ENCODE measurements at regions not wholly inside any gene's neighbourhood (a gene's known extent, or its start where the extent isn't known, plus 50 kb on each side); places are given as distances from the start of the nearest gene placed in this dataset.

DNA sequence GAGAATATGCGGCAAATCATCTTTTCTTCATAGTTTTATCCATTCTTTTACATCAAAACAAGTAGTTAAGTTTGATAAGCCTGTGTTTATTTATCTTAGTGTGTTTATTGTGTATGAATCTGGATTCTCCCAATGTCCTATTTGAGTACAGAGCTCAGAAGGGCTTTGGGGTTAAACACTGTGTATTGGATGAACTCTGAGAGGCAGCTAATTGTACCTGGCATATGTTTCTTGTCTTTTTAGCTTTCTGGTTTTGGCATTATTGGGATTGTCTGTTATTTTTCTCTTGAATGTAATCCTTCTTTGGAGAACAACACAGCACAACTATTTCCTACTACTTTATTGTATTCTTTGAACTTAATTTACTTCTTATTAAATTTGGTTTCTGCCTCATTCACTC lies 906.9 kb downstream of the ADGRL2 start:
- H3K9ac ChIP-seq (ENCODE audit: low read length in 2 of 2) = no peak overlapping the region
- H3K4me3 ChIP-seq (ENCODE audit: low read length in 2 of 2) = no peak overlapping the region
- no peaks in the 10 kb centered on the region for H3K27me3 ChIP-seq (ENCODE audit: control insufficient read depth in 1 of 2, insufficient read depth in 2 of 2, low read length in 2 of 2)
- H3K4me1 ChIP-seq (ENCODE audit: control insufficient read depth, insufficient read depth, low read length) = no peaks in the 10 kb centered on the region
- no peaks in the 10 kb centered on the region for H3K36me3 ChIP-seq (ENCODE audit: control insufficient read depth in 2 of 2, insufficient read depth in 2 of 2, low read length in 2 of 2)
- no peak overlapping the region for H3K27ac ChIP-seq (ENCODE audit: low read length)
- H3K9me3 ChIP-seq (ENCODE audit: control insufficient read depth in 2 of 2, low read length in 2 of 2) = no peaks in the 10 kb centered on the region

DNA sequence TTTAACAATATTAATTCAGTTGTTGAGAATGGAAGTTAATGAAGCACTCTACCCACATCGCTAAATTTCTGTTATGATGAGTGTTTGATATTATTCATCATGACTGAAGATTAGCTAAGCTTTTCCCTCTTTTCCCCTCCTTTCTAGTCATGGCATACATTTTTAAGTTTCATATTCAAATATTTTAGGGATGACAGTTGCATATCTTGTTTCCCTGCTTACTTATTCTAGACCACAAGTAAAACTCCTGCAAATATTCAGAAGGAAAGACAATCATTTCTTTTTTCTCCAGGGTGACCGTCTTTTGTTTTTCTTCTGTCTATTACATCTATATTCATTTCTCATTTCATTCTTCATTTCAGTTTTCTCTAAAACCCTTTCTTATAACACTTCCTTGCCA lies 906.0 kb downstream of the ADGRL2 start:
- Histone ChIP-seq H3K4me3 (ENCODE audit: low read length in 2 of 2) (no peak overlapping the region), H3K9me3 (ENCODE audit: control insufficient read depth in 2 of 2, low read length in 2 of 2) (no peaks in the 10 kb centered on the region), H3K27me3 (ENCODE audit: control insufficient read depth in 1 of 2, insufficient read depth in 2 of 2, low read length in 2 of 2) (no peaks in the 10 kb centered on the region), H3K9ac (ENCODE audit: low read length in 2 of 2) (no peak overlapping the region), H3K4me1 (ENCODE audit: control insufficient read depth, insufficient read depth, low read length) (no peaks in the 10 kb centered on the region), H3K27ac (ENCODE audit: low read length) (no peak overlapping the region), H3K36me3 (ENCODE audit: control insufficient read depth in 2 of 2, insufficient read depth in 2 of 2, low read length in 2 of 2) (no peaks in the 10 kb centered on the region)

DNA sequence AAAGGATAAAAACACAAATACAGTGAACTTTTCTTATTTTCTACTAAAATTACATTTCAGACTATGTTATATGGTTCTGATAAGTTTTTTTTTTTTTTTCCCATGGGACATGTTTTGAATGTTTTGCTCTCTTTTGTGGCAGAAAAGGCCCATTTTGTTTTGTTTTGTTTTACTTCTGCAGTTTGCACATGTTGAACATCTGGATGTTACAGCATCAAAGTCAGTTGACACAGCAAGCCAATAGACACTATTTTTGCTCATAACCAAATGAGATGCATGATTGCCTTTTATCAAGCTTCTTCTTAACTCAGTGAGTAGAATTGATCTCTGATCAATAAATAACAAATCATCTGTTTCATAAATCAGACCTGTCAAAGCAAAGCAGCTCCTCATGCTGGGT lies 904.2 kb downstream of the ADGRL2 start:
- Histone ChIP-seq H3K4me3 (ENCODE audit: low read length in 2 of 2) (no peak overlapping the region), H3K27me3 (ENCODE audit: control insufficient read depth in 1 of 2, insufficient read depth in 2 of 2, low read length in 2 of 2) (no peaks in the 10 kb centered on the region), H3K27ac (ENCODE audit: low read length) (no peak overlapping the region), H3K36me3 (ENCODE audit: control insufficient read depth in 2 of 2, insufficient read depth in 2 of 2, low read length in 2 of 2) (no peaks in the 10 kb centered on the region), H3K9me3 (ENCODE audit: control insufficient read depth in 2 of 2, low read length in 2 of 2) (no peaks in the 10 kb centered on the region), H3K9ac (ENCODE audit: low read length in 2 of 2) (no peak overlapping the region), H3K4me1 (ENCODE audit: control insufficient read depth, insufficient read depth, low read length) (no peaks in the 10 kb centered on the region)

DNA sequence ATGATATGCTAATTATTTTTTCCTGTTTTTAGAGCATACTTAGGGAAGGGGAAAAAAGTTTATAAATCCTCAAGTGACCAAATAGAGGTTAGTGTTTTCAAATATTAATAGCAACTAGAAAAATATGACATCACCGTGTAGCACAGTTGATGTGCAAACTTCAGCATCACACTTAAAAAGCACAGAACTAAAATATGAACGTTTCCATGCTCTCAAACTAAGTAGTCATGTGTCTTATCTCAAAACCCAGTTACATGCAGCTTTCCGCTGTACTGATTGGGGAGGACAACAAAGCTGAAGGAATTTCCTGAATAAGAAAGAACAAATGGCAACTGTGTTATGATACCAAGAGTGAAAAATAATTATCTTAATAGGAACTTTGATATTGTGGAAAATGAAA lies 903.7 kb downstream of the ADGRL2 start:
- no peak overlapping the region for H3K9ac ChIP-seq (ENCODE audit: low read length in 2 of 2)
- H3K36me3 ChIP-seq (ENCODE audit: control insufficient read depth in 2 of 2, insufficient read depth in 2 of 2, low read length in 2 of 2) = no peaks in the 10 kb centered on the region
- H3K4me1 ChIP-seq (ENCODE audit: control insufficient read depth, insufficient read depth, low read length) = no peaks in the 10 kb centered on the region
- H3K4me3 ChIP-seq (ENCODE audit: low read length in 2 of 2) = no peak overlapping the region
- no peak overlapping the region for H3K27ac ChIP-seq (ENCODE audit: low read length)
- no peaks in the 10 kb centered on the region for H3K27me3 ChIP-seq (ENCODE audit: control insufficient read depth in 1 of 2, insufficient read depth in 2 of 2, low read length in 2 of 2)
- H3K9me3 ChIP-seq (ENCODE audit: control insufficient read depth in 2 of 2, low read length in 2 of 2) = no peaks in the 10 kb centered on the region

DNA sequence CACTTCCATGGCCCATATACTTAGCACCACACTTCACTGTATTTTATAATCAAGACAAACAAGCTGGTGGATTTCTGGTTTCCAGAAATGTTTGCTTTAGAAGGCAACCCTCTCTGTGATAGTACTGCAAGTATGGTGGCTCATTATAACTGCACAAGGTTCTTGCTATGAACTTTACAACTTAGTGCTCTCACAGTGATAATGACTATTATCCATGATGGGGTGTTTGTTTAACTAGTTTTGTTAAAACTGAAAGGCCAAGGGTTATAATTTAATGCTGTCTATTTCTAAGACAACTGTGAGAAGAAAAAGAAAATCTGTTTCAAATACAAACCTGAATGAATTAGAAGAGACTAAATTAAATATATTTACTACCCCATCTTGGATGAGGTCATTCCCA lies 903.2 kb downstream of the ADGRL2 start:
- Histone ChIP-seq H3K36me3 (ENCODE audit: control insufficient read depth in 2 of 2, insufficient read depth in 2 of 2, low read length in 2 of 2) (no peaks in the 10 kb centered on the region), H3K9me3 (ENCODE audit: control insufficient read depth in 2 of 2, low read length in 2 of 2) (no peaks in the 10 kb centered on the region), H3K27me3 (ENCODE audit: control insufficient read depth in 1 of 2, insufficient read depth in 2 of 2, low read length in 2 of 2) (no peaks in the 10 kb centered on the region), H3K4me3 (ENCODE audit: low read length in 2 of 2) (no peak overlapping the region), H3K4me1 (ENCODE audit: control insufficient read depth, insufficient read depth, low read length) (no peaks in the 10 kb centered on the region), H3K9ac (ENCODE audit: low read length in 2 of 2) (no peak overlapping the region), H3K27ac (ENCODE audit: low read length) (no peak overlapping the region)

DNA sequence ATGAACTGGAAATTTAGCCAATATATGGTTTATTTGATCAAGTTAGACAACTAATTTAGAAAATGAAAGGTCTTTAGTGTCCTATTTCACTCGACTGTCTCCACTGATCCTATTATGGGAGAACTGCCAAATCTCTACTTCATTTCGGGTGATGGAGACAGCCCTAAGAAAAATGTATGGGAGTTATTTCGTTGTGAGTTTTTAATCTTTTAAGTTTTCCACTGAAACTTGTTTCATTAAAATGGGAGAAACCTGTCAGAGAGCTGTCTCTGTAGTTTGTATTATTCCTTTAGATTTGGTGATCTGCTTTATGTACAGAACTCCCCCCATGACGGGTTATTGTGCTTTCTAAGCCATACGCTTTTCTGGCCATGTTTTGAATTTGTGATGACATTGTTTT lies 899.7 kb downstream of the ADGRL2 start:
- no peaks in the 10 kb centered on the region for H3K9me3 ChIP-seq (ENCODE audit: control insufficient read depth in 2 of 2, low read length in 2 of 2)
- H3K4me3 ChIP-seq (ENCODE audit: low read length in 2 of 2) = no peak overlapping the region
- no peak overlapping the region for H3K9ac ChIP-seq (ENCODE audit: low read length in 2 of 2)
- H3K27me3 ChIP-seq (ENCODE audit: control insufficient read depth in 1 of 2, insufficient read depth in 2 of 2, low read length in 2 of 2) = no peaks in the 10 kb centered on the region
- H3K4me1 ChIP-seq (ENCODE audit: control insufficient read depth, insufficient read depth, low read length) = no peaks in the 10 kb centered on the region
- H3K27ac ChIP-seq (ENCODE audit: low read length) = no peak overlapping the region
- no peaks in the 10 kb centered on the region for H3K36me3 ChIP-seq (ENCODE audit: control insufficient read depth in 2 of 2, insufficient read depth in 2 of 2, low read length in 2 of 2)

DNA sequence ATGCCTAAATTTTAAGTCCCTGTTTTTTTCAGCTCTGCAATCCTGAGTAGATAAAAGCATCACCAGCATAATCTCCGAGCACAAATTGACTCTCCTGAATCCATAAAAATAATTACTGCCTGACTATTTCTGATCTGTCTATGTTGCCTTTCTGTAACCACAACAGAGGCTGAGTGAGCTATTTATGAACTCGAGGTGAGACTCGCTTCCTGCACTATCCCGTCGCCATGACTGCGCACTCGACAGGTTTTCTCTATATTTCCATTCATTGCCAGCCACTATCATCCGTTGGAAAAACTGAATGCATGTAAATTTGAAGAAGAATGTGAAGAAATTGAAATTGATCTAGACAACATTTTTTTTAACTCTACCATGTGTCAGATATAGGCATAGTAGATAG lies 897.2 kb downstream of the ADGRL2 start:
- H3K4me1 ChIP-seq (ENCODE audit: control insufficient read depth, insufficient read depth, low read length) = no peaks in the 10 kb centered on the region
- no peak overlapping the region for H3K9ac ChIP-seq (ENCODE audit: low read length in 2 of 2)
- no peak overlapping the region for H3K4me3 ChIP-seq (ENCODE audit: low read length in 2 of 2)
- H3K9me3 ChIP-seq (ENCODE audit: control insufficient read depth in 2 of 2, low read length in 2 of 2) = no peaks in the 10 kb centered on the region
- H3K36me3 ChIP-seq (ENCODE audit: control insufficient read depth in 2 of 2, insufficient read depth in 2 of 2, low read length in 2 of 2) = no peaks in the 10 kb centered on the region
- no peaks in the 10 kb centered on the region for H3K27me3 ChIP-seq (ENCODE audit: control insufficient read depth in 1 of 2, insufficient read depth in 2 of 2, low read length in 2 of 2)
- H3K27ac ChIP-seq (ENCODE audit: low read length) = no peak overlapping the region

DNA sequence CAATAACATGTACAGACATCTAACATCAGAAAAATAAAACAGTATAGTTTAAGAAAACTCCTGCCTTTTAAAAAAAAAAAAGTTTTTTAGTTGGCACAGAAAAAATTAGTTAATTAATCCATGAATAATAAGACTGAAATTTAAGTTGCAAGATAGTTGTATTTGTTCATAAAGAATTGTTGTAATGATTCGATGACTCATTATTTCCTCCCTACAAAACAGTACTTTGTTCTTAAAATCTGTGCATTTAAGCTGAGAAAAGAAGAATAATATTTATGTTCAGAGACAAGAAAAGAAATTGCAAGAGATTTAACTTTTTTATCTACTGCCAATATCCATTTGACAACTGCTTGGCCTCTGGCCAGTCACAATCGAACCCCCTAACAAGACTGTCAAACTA lies 894.7 kb downstream of the ADGRL2 start:
- Histone ChIP-seq H3K36me3 (ENCODE audit: control insufficient read depth in 2 of 2, insufficient read depth in 2 of 2, low read length in 2 of 2) (no peaks in the 10 kb centered on the region), H3K9me3 (ENCODE audit: control insufficient read depth in 2 of 2, low read length in 2 of 2) (no peaks in the 10 kb centered on the region), H3K9ac (ENCODE audit: low read length in 2 of 2) (no peak overlapping the region), H3K27me3 (ENCODE audit: control insufficient read depth in 1 of 2, insufficient read depth in 2 of 2, low read length in 2 of 2) (no peaks in the 10 kb centered on the region), H3K4me1 (ENCODE audit: control insufficient read depth, insufficient read depth, low read length) (no peaks in the 10 kb centered on the region), H3K27ac (ENCODE audit: low read length) (no peak overlapping the region), H3K4me3 (ENCODE audit: low read length in 2 of 2) (no peak overlapping the region)

DNA sequence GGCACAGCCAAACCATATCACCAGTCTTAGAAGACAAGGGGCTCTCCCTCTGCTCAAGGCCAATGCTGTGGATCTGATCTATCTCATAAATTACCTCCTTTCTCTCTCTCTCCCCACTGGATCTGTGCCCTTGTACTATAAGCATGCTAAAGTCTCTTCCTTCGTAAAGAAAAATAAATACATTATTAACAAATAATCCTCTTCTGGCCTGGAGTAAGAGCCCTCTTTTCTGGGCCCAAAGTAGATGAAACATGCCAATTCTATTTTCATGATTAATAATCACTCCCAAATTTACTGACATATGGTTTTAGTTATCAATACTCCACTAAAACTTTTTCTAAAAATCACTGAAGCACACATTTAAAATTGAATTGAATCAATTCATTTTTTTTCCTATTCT lies 889.7 kb downstream of the ADGRL2 start:
- no peaks in the 10 kb centered on the region for H3K4me1 ChIP-seq (ENCODE audit: control insufficient read depth, insufficient read depth, low read length)
- no peak overlapping the region for H3K4me3 ChIP-seq (ENCODE audit: low read length in 2 of 2)
- peaks cover 0 to 5% of the 10 kb centered on the region in 2 donors for H3K9me3 ChIP-seq (ENCODE audit: control insufficient read depth in 2 of 2, low read length in 2 of 2)
- H3K36me3 ChIP-seq (ENCODE audit: control insufficient read depth in 2 of 2, insufficient read depth in 2 of 2, low read length in 2 of 2) = no peaks in the 10 kb centered on the region
- no peaks in the 10 kb centered on the region for H3K27me3 ChIP-seq (ENCODE audit: control insufficient read depth in 1 of 2, insufficient read depth in 2 of 2, low read length in 2 of 2)
- no peak overlapping the region for H3K27ac ChIP-seq (ENCODE audit: low read length)
- no peak overlapping the region for H3K9ac ChIP-seq (ENCODE audit: low read length in 2 of 2)

DNA sequence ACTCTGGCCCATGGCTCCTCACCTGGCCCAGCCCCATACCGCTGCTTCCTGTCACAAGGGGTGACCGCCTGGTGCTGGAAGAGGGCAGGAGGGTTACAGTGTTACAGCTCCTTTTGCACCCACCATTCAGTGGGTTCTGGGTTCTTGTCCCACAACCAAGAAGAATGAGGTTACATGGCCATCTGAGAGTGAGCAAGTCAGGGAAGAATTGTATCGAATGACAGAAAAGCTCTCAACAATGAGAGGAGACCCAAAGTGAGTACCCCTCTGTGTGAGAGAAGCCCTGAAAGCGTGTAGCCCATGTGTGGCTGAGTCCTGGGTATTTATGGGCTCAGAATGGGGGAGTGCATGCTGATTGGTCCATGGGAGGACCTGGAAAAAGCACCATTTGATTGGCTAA lies 888.5 kb downstream of the ADGRL2 start:
- H3K9me3 ChIP-seq (ENCODE audit: control insufficient read depth in 2 of 2, low read length in 2 of 2) = peaks cover 0 to 5% of the 10 kb centered on the region in 2 donors
- H3K36me3 ChIP-seq (ENCODE audit: control insufficient read depth in 2 of 2, insufficient read depth in 2 of 2, low read length in 2 of 2) = no peaks in the 10 kb centered on the region
- H3K4me1 ChIP-seq (ENCODE audit: control insufficient read depth, insufficient read depth, low read length) = no peaks in the 10 kb centered on the region
- H3K9ac ChIP-seq (ENCODE audit: low read length in 2 of 2) = no peak overlapping the region
- no peaks in the 10 kb centered on the region for H3K27me3 ChIP-seq (ENCODE audit: control insufficient read depth in 1 of 2, insufficient read depth in 2 of 2, low read length in 2 of 2)
- H3K4me3 ChIP-seq (ENCODE audit: low read length in 2 of 2) = no peak overlapping the region
- no peak overlapping the region for H3K27ac ChIP-seq (ENCODE audit: low read length)

DNA sequence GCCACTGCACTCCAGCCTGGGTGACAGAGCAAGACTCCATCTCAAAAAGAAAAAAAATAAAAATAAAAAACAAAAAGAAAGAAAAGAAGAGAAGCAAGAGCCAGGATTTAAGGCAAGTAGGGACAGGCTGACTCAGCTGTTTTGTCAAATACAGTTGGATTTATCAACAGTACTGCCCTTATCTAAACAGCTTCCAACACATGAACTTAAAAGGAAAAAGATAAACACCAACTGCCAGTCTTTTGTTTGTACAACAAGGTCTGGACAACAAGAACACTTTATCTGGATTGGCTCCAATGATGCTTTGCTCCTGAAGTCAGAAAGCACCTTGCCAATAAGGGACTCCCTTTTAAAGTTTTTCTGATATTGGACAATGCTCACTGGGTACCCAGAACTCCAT lies 886.0 kb downstream of the ADGRL2 start:
- Histone ChIP-seq H3K27ac (ENCODE audit: low read length) (no peak overlapping the region), H3K27me3 (ENCODE audit: control insufficient read depth in 1 of 2, insufficient read depth in 2 of 2, low read length in 2 of 2) (no peaks in the 10 kb centered on the region), H3K4me1 (ENCODE audit: control insufficient read depth, insufficient read depth, low read length) (no peaks in the 10 kb centered on the region), H3K9ac (ENCODE audit: low read length in 2 of 2) (no peak overlapping the region), H3K9me3 (ENCODE audit: control insufficient read depth in 2 of 2, low read length in 2 of 2) (peaks cover 0 to 5% of the 10 kb centered on the region in 2 donors), H3K4me3 (ENCODE audit: low read length in 2 of 2) (no peak overlapping the region), H3K36me3 (ENCODE audit: control insufficient read depth in 2 of 2, insufficient read depth in 2 of 2, low read length in 2 of 2) (no peaks in the 10 kb centered on the region)

DNA sequence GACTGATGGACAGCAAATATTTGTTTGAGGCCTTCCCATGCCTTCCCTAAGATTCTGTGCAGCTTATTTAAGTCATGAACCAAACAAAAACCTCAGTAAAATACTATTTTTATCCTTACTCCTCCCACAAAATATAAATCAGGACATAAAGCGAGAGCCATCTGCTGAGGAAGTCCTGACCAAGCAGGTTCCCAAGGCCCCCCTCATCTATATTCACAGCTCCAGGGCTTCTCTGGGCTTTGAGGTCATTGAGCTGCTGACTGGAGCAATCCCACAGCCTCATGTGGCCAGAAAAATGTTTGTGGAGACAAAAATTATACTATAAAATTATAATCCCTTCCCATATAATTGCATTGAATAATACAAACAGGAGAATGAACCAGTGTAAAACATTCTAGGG lies 846.2 kb downstream of the ADGRL2 start:
- Histone ChIP-seq H3K9me3 (ENCODE audit: control insufficient read depth in 2 of 2, low read length in 2 of 2) (no peaks in the 10 kb centered on the region), H3K27me3 (ENCODE audit: control insufficient read depth in 1 of 2, insufficient read depth in 2 of 2, low read length in 2 of 2) (no peaks in the 10 kb centered on the region), H3K9ac (ENCODE audit: low read length in 2 of 2) (no peak overlapping the region), H3K27ac (ENCODE audit: low read length) (no peak overlapping the region), H3K4me3 (ENCODE audit: low read length in 2 of 2) (no peak overlapping the region), H3K36me3 (ENCODE audit: control insufficient read depth in 2 of 2, insufficient read depth in 2 of 2, low read length in 2 of 2) (no peaks in the 10 kb centered on the region), H3K4me1 (ENCODE audit: control insufficient read depth, insufficient read depth, low read length) (no peaks in the 10 kb centered on the region)

Data from stomach smooth muscle (tissue), 2 donors.